GM23248 (cell line): ENCODE measurements at regions not wholly inside any gene's neighbourhood (a gene's known extent, or its start where the extent isn't known, plus 50 kb on each side); places are given as distances from the start of the nearest gene placed in this dataset.

ENCODE experiments used
- DNase-seq: peaks from one replicate; pipeline ENCODE4 v3.0.0-alpha.2; 2015
- H2AFZ ChIP-seq: fragments of 200-600 bp; sonication (generic); 2 replicates; pipeline ENCODE4 v1.6.1; 2016; ENCODE audit warnings: antibody characterized with exemption
- H3F3A ChIP-seq: fragments of 200-600 bp; sonication (generic); 2 replicates; pipeline ENCODE4 v1.6.1; 2016; ENCODE audit warnings: mild to moderate bottlenecking, antibody characterized with exemption, mixed run types; ENCODE audit not compliant: insufficient read depth
- H3K27ac ChIP-seq: fragments of 200-600 bp; sonication (generic); 2 replicates; pipeline ENCODE4 v1.5.1; 2016; ENCODE audit warnings: mild to moderate bottlenecking
- H3K27me3 ChIP-seq: fragments of 200-600 bp; sonication (generic); replicated peaks from 2 replicates; pipeline ENCODE4 v1.6.1; 2016; ENCODE audit warnings: mild to moderate bottlenecking; ENCODE audit not compliant: insufficient read depth
- H3K36me3 ChIP-seq: fragments of 200-600 bp; sonication (generic); 2 replicates; pipeline ENCODE4 v1.6.1; 2016; ENCODE audit warnings: low read depth, mild to moderate bottlenecking
- H3K4me1 ChIP-seq: fragments of 200-600 bp; sonication (generic); 2 replicates; pipeline ENCODE4 v1.6.1; 2016; ENCODE audit warnings: mild to moderate bottlenecking; ENCODE audit not compliant: insufficient read depth
- H3K4me2 ChIP-seq: fragments of 200-600 bp; sonication (generic); one replicate; pipeline ENCODE4 v1.6.1; 2016; ENCODE audit warnings: mild to moderate bottlenecking; ENCODE audit not compliant: unreplicated experiment
- H3K4me3 ChIP-seq: fragments of 200-600 bp; sonication (generic); 2 replicates; pipeline ENCODE4 v1.5.1; 2016; ENCODE audit warnings: mild to moderate bottlenecking
- H3K79me2 ChIP-seq: fragments of 200-600 bp; sonication (generic); 2 replicates; pipeline ENCODE4 v1.6.1; 2016; ENCODE audit warnings: mild to moderate bottlenecking; ENCODE audit not compliant: insufficient read depth
- H3K9ac ChIP-seq: fragments of 200-600 bp; sonication (generic); 2 replicates; pipeline ENCODE4 v1.6.1; 2016; ENCODE audit warnings: mild to moderate bottlenecking
- H3K9me2 ChIP-seq: fragments of 200-600 bp; sonication (generic); 2 replicates; pipeline ENCODE4 v1.6.1; 2016; ENCODE audit warnings: mixed run types, mild to moderate bottlenecking, moderate library complexity; ENCODE audit not compliant: insufficient read depth
- H3K9me3 ChIP-seq: fragments of 200-600 bp; sonication (generic); one replicate; pipeline ENCODE4 v1.6.1; 2017; ENCODE audit warnings: low read depth
- H4K20me1 ChIP-seq: fragments of 200-600 bp; sonication (generic); 2 replicates; pipeline ENCODE4 v1.6.0; 2016; ENCODE audit not compliant: insufficient read depth
- EZH2 ChIP-seq: fragments of 200-600 bp; sonication (generic); IDR thresholded peaks from 2 replicates; pipeline ENCODE4 v1.6.1; 2018; ENCODE audit warnings: antibody characterized with exemption, mild to moderate bottlenecking; ENCODE audit not compliant: insufficient read depth, poor library complexity, severe bottlenecking
- EZH2phosphoT487 ChIP-seq: fragments of 200-600 bp; sonication (generic); IDR thresholded peaks from 2 replicates; pipeline ENCODE4 v1.6.1; 2018; ENCODE audit warnings: antibody characterized with exemption, moderate library complexity, mild to moderate bottlenecking, low read depth; ENCODE audit not compliant: insufficient read depth
- WGBS, 2 experiments: methylation state at CpG; one replicate each; pipeline ENCODE4 v1.1.6; 2015 to 2017; ENCODE audit warnings: low lambda C conversion rate in 2 of 2, low coverage in 1 of 2; ENCODE audit errors: missing lambda C conversion rate in 2 of 2; 5-methylcytosine and 5-hydroxymethylcytosine counted together
- in situ Hi-C: fragments of 300-500 bp; cut with MboI; formaldehyde crosslinking; loops from 2 replicates; pipeline ENCODE4 v1.15.0; 2020

DNA sequence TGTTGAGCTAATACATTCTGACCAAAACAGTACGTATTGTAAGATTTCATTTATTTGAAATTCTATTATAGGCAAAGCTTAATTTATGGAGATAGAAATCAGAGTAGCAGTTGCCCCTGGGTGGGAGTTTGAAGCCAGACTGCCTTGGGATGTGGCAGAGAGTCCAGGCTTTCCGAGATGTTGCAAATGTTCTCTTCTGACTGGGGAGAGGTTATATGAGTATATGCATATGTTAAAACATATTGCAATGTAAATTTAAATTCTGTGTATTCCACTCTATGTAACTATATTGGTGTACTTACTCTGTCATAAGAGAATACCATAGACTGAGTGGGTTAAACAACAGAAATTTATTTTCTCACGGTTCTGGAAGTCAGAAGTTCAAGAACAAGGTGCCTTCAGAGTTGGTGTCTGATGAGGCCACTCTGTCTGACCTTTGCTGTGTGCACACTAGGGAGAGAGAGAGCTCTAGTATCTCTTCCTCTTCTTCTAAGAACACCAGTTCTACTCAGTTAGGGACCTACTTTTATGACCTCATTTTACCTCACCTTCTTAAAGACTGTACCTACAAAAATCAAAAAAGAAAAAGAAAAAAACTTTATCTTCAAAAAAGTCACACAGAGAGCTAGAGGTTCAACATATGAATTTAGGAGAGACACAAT, 299.3 kb upstream of the HS3ST1 start:
- H3F3A ChIP-seq: no peaks in the 10 kb centered on the region
- no peaks in the 10 kb centered on the region for H4K20me1 ChIP-seq
- H3K27me3 ChIP-seq: no peaks in the 10 kb centered on the region
- H3K4me3 ChIP-seq: no peak overlapping the region
- TF ChIP-seq EZH2 (no peak), EZH2phosphoT487 (no peak)
- H3K36me3 ChIP-seq: no peaks in the 10 kb centered on the region
- H3K4me1 ChIP-seq: no peaks in the 10 kb centered on the region
- no peak overlapping the region for H2AFZ ChIP-seq
- no peak overlapping the region for H3K9ac ChIP-seq
- DNase-seq: no peak
- H3K27ac ChIP-seq: no peak overlapping the region
- no peaks in the 10 kb centered on the region for H3K9me2 ChIP-seq
- no peaks in the 10 kb centered on the region for H3K79me2 ChIP-seq
- WGBS, 2 experiments: 12 to 20% methylated on average over 3 of the region's 3 CpGs
- H3K4me2 ChIP-seq: no peak overlapping the region
- in situ Hi-C loops: no loop called here
- H3K9me3 ChIP-seq: no peaks in the 10 kb centered on the region

DNA sequence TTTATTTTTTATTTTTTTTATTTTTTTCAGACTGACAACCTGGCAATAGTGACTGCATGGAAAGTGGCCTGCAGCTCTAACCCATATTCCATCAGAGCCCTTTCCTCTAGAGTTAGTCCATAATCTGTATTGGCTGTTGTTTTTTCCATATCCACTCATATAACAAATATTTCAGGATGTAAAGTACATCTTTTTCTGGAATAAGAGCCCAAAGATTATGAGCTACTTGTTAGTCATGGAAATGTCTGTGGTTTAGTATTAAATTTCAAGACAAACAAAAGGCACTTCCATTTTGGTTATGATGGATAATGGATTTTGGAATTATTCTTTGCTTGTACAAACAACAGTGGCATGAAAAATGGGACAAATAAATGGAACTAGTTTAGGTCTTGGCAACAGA, 296.0 kb upstream of the HS3ST1 start:
- no peaks in the 10 kb centered on the region for H3K36me3 ChIP-seq

DNA sequence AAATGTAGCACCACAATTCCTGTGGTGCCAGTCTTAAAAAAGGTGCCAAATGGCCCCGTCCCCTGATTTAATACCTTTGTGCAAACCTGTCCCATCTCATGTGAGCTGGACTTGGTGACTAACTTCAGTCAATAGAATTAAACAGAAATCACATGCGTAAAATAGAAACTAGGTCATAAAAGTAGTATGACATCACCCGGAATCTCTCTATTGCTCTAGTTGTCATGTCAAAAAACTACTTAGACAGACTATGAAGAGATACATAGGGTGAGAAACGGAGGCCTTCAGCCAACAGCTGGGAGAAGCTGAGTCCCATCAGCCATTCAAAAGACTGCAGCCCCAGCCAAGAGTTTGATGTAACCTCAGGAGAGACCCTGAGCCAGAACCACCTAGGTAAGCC, 293.5 kb upstream of the HS3ST1 start:
- in situ Hi-C loops: no loop called here
- Histone ChIP-seq H3K9ac (no peak overlapping the region), H3K4me3 (no peak overlapping the region), H3K9me2 (no peaks in the 10 kb centered on the region), H3K27me3 (no peaks in the 10 kb centered on the region), H3K4me2 (no peak overlapping the region), H3K79me2 (no peaks in the 10 kb centered on the region), H3K4me1 (no peaks in the 10 kb centered on the region), H3K27ac (no peak overlapping the region), H3K9me3 (no peaks in the 10 kb centered on the region), H2AFZ (no peak overlapping the region), H3F3A (no peaks in the 10 kb centered on the region), H4K20me1 (no peaks in the 10 kb centered on the region), H3K36me3 (no peaks in the 10 kb centered on the region)
- 19 to 28% methylated on average over 4 of the region's 4 CpGs for WGBS, 2 experiments
- no peak for TF ChIP-seq EZH2phosphoT487
- no peak for TF ChIP-seq EZH2
- DNase-seq: no peak

More for the DNA sequence above, 296.0 kb upstream of the HS3ST1 start:
- no peak for DNase-seq
- Histone ChIP-seq H3K27me3 (no peaks in the 10 kb centered on the region), H2AFZ (no peak overlapping the region), H4K20me1 (no peaks in the 10 kb centered on the region), H3K27ac (no peak overlapping the region), H3K9me2 (no peaks in the 10 kb centered on the region), H3K9me3 (no peaks in the 10 kb centered on the region), H3K9ac (no peak overlapping the region), H3K4me1 (no peaks in the 10 kb centered on the region), H3K79me2 (no peaks in the 10 kb centered on the region), H3K4me2 (no peak overlapping the region), H3F3A (no peaks in the 10 kb centered on the region), H3K4me3 (no peak overlapping the region)
- TF ChIP-seq EZH2 (no peak), EZH2phosphoT487 (no peak)
- in situ Hi-C loops: no loop called here

DNA sequence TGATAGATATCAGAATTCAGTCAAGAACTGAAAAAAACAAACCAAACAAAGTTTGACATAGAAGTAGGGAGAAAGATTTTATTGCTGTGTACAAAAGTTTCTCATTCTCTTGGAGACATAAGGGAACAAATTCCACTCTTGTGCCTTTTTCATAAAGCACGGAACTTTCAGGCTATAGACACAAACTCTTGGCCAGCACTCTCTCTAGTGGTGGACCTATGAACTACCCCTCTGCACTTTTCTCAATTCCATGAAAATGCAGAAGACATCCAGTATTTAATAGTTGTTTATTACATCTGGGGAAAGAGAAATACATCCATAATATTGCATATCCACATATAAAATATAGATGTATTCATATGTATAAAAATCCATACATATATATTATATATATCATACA, 291.6 kb upstream of the HS3ST1 start:
- no peak overlapping the region for H2AFZ ChIP-seq
- H3K9ac ChIP-seq: no peak overlapping the region
- H3K36me3 ChIP-seq: no peaks in the 10 kb centered on the region
- no peaks in the 10 kb centered on the region for H4K20me1 ChIP-seq
- DNase-seq: peak; percentile 39
- no peak overlapping the region for H3K4me3 ChIP-seq
- no peak overlapping the region for H3K4me2 ChIP-seq
- H3K27ac ChIP-seq: no peak overlapping the region
- WGBS, 2 experiments: 0 to 3% methylated on average over 1 of the region's 1 CpG
- no peaks in the 10 kb centered on the region for H3K27me3 ChIP-seq
- H3K9me3 ChIP-seq: no peaks in the 10 kb centered on the region
- H3K79me2 ChIP-seq: no peaks in the 10 kb centered on the region
- no peaks in the 10 kb centered on the region for H3K4me1 ChIP-seq
- H3F3A ChIP-seq: no peaks in the 10 kb centered on the region
- TF ChIP-seq EZH2phosphoT487 (no peak), EZH2 (no peak)
- H3K9me2 ChIP-seq: no peaks in the 10 kb centered on the region
- in situ Hi-C loops: no loop called here

DNA sequence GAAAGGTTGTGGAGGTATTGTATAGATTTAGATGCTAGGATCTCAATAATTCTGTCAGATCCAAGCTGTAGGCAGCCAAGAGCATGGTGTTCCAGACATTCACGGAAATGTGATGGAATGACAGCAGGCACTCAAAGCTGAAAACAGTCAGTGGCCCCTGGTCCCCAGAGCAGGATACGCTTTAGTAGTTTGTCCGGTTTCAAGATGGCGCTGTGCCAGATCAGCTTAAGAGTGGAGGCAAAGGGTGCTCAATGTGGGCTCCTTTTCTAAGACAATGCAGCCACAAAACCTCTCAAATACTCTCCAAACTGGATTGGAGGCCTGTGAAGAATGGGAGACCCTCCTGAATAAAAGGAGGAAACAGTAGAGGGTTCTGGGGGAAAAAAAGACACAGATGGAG, 291.2 kb upstream of the HS3ST1 start:
- in situ Hi-C loops: no loop called here
- no peak overlapping the region for H3K27ac ChIP-seq
- 40 to 42% methylated on average over 4 of the region's 4 CpGs for WGBS, 2 experiments
- H3K4me3 ChIP-seq: no peak overlapping the region
- no peaks in the 10 kb centered on the region for H3F3A ChIP-seq
- H3K79me2 ChIP-seq: no peaks in the 10 kb centered on the region
- H3K9ac ChIP-seq: no peak overlapping the region
- no peaks in the 10 kb centered on the region for H3K9me3 ChIP-seq
- H2AFZ ChIP-seq: no peak overlapping the region
- no peaks in the 10 kb centered on the region for H3K36me3 ChIP-seq
- TF ChIP-seq EZH2phosphoT487: no peak
- TF ChIP-seq EZH2: no peak
- no peak for DNase-seq
- H3K4me2 ChIP-seq: no peak overlapping the region
- H4K20me1 ChIP-seq: no peaks in the 10 kb centered on the region
- no peaks in the 10 kb centered on the region for H3K4me1 ChIP-seq
- no peaks in the 10 kb centered on the region for H3K9me2 ChIP-seq
- H3K27me3 ChIP-seq: no peaks in the 10 kb centered on the region
